ENCODE measurements at regions not wholly inside any gene's neighbourhood (a gene's known extent, or its start where the extent isn't known, plus 50 kb on each side); places are given as distances from the start of the nearest gene placed in this dataset.
A peak's percentile ranks its signal among the peaks of the same experiment; 100 is the strongest.

DNA sequence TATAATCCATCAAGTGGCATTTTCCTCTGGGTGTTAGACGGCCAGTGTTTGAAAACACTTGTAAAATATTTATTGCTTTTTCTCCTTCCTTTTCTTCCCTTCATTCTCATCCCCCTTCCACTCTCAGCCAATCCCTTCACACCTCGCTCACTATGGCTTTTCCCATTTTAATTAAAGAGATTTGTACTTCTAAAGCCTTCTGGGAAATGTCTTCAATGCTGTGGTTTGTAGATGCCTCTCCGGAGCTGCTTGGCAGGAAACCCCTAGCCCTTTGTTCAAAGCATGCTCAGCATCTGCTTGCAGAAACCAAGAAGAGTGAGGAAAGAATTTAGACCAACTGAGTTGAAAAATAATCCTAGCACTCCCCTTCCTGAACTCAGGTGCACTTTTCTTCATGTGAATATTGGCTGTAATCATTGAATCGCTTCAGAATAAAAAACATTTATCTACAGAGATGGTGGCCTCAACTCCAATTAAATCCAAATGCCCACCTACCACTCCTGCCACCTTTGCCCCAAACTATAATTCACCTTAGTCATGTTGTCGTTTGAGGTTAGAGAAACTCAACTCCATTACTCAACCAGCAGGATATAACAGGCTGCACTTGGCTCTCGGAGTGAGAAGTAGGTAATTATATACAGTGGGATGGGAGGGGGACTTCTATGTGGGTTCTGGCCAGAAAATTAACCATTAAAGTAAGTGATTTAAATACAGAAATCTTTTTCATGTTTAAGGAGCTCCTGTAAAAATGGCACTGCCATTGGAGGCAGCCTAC is 659.4 kb upstream of the CAMK1G start:
- DNase-seq (ENCODE audit: low read depth in 2 of 3, low spot score in 2 of 3) = peak in 1 of 3 donors; percentile 32

DNA sequence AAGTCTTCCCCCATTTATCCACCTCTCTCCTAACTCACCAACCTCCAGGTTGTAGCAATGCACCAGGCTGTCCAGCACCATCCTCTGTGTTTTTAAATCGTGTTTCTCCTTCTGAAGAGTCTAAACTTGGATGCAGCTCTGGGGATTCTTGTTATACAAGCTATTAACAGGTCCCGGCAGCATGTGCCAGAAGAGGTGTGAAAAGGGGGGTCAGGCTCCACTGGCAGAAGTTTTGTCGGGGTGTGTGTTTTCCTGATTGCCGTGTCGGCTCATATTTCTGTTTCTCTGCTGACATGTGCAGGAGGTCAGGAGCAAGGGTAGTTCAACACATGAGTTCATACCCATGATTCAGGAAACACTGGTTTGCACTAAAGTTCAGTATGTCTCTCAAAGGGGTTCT is 658.6 kb upstream of the CAMK1G start:
- no peak for DNase-seq (ENCODE audit: low read depth in 2 of 3, low spot score in 2 of 3)

DNA sequence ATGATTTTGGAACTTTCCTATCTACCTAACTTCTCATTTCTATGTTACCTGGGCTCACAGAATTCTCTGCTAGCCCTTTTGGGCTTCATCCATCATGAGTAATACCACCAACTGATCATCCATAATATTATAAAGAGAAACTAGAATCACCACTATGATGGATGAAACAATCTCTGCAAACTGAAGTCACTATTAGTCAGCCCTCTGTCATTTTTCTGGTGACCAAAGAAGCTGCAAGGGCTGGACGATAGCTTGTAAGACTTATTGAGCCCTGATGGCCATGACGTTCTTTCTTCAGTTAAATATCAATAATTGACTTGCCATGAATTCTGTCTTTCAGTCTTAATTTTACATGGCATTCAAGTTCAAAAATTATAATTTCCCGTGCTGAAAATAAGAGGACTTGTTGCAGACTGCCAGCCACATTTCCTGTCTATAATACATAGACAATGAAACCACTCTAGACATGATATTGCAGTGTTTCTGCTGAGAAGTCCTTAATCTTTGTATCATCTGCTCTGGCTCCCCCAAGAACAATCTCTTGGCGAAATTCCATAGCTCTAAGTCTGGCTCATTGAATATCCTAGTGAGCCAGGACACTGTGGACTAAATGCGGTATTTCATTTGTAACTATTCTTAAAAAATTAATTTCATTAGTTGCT is 655.0 kb upstream of the CAMK1G start:
- no peak for DNase-seq (ENCODE audit: low read depth in 2 of 3, low spot score in 2 of 3)

DNA sequence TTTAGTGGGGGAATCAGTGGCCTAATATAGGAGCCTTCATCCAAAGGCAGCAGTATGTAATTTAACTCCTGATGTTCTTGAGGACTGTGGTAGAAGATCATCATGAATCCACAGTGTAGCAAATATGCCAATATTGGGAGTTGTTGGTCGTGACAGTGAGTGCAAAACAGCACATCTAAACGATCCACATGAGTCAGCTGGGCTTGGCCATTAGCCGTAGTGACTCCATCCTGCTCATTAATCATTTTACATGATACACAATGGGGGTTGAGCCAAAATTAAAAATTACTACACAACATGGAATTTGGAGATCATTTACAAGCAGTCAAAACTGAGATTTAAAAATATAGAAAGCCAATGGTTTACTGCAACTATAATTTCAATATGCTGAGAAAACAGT is 653.9 kb upstream of the CAMK1G start:
- no peak for DNase-seq (ENCODE audit: low read depth in 2 of 3, low spot score in 2 of 3)

DNA sequence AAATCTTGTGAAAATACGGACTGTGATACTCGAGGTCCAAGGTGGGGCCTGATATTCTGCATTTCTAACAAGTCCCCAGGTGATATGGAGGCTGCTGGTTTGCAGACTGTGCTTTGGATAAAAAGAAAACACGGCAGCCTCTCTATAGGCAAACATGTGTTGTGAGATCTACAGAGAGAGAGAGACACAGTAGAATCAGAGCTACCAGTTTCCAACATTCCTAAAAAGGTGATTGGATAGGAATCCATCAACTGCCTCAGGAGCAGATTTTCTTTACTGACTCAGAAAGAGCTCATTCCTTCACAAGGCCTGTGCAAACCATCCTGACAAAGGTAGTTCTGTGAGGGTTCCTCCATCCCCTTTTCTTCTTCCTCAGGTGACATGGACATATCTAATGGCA is 651.6 kb upstream of the CAMK1G start:
- DNase-seq (ENCODE audit: low read depth in 2 of 3, low spot score in 2 of 3) = no peak

DNA sequence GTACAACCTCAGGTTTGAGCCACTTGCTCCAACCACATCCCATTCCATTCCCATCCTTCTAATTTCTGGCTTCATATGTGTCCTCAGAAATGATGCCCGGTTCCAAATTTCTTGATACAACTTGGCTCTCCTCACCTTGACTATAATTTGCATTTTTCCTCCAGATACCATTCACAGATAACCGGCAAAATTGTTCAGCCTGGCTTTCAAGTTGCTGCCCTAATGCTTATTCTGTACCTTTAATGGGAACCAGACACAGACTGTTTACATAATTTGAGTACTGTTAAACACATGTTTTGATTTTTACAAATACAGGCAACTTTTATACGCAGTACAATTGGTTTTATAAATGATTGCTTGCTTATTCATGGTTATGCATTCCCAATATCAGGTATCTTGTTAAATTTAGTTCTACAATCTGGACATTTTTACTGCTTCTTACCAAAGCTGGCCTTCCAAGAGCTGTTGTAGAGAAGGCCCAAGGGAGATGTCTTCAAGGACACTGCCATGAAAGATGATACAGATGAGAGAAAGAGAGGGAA is 649.5 kb upstream of the CAMK1G start:
- no peak for DNase-seq (ENCODE audit: low read depth in 2 of 3, low spot score in 2 of 3)

DNA sequence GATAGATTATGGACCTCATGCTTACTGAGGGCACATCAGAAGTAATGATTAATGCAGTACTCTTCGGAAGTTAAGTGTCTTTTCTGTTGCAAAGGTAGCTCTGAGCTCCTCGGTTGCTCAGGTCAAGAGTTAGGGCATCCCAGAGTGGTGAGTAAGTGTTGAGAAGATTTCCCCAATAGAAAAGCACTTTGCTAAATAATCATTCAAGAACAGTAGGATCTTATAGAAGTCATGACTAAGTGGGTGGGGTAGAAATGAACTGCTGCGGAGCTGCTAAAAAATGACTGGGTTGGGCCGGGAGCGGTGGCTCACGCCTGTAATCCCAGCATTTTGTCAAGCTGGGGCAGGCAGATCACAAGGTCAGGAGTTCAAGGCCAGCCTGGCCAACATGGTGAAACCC is 648.6 kb upstream of the CAMK1G start:
- DNase-seq (ENCODE audit: low read depth in 2 of 3, low spot score in 2 of 3) = no peak

DNA sequence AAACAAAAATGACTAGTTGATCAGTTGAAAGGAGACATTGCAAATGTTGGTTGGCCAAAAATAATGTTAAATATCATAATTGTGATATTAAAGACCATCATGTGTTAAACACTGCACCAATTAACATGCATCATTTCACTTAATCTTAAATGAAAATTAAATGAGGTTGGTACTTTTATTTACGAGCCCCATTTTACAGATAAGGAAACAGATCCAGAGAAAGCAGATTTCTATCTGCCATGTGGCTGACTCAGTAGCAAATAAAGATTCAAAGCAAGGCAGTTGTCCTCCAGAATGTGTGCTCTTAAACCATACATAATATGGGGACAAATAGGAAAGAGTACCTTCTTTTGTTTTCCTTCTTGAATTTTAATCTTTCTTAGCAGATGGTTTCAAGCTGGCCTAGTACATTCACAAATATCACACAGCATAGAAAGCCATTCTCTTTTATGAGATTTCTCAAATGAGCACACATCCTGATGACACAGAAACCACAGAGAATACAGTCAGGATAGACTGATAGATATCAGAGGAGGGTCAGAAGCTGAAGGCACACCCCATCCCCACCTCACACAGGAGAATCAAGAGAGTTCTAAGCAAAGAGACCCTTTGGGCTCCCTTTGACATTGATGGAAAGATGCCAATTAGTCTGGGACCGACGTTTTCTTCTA is 647.9 kb upstream of the CAMK1G start:
- no peak for DNase-seq (ENCODE audit: low read depth in 2 of 3, low spot score in 2 of 3)

DNA sequence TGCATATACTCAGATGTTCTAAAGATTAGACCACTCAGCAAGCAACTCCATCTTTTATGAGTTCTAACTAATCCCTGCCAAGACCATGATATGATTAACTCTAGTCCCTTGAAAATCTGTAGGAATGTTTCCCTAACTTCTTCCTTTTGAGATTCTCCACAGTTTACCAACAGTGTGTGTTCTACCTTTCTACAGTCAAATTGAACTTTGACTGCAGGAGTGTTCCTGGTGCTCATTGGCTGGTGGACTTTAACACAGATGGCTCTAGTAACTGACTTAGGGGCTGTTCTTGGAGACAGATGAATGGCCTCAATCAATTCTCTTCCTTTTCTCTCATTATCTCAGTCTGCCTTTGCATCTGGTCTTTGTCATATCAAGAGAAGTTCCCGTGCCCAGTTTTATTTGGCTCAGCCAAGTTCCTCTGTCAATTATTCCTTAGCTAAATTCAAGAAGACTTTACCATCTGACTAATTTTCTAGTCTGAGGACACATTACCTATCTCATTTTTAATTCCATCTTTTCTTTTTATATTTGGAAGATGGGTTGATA is 643.9 kb upstream of the CAMK1G start:
- DNase-seq (ENCODE audit: low read depth in 2 of 3, low spot score in 2 of 3) = no peak

DNA sequence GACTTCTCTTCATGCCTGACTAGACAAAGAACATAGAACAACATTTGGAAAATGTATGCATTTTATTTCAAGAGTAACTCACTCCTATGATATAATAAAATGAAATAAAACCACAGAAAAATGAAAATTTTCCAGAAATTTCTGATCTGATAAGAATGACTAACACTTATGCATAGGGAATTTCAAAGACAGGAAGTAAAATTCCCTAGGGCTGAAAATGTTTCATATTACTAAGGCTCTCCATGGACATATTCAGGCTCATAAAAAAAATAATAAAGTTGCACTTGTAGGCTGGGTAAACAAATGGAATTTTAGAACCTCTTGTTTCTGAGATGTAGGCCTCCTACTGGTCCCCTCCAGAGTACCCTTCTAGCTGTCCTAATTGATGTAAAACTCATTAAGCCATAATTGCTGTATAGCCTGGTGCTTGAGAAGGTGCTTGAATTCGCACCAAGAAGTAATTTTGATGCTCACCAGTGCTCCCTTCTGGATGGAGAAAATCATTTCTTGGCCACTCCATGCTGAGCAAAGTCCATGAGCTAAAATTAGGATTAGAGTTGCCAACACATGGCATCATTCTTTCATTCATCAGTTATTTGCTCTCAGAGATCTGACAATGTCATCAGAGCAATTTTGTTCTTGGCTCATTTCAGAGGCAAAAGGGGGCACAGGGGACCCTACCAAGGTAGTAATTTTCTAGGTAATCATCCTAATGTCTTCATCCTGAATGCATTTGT is 641.0 kb upstream of the CAMK1G start:
- DNase-seq (ENCODE audit: low read depth in 2 of 3, low spot score in 2 of 3) = no peak

DNA sequence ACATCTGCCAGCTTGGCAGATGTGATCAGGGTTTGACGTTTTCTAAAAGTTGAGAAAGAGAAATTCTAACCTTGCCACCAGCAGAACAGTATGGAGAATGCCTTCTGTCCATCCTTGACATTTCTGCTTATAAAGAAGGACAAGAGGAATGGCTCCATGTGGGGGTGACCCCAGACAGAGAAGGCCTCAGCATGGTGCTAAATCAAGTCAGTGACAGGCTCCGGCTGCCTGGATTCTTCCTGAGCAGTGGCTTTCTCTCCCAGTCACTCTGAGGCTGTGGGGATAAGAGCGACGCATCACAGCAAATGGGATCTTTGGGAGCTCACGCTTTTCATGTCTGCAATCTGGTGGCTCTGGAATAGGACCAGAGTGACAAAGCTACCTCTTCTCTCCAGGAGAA is 640.2 kb upstream of the CAMK1G start:
- DNase-seq (ENCODE audit: low read depth in 2 of 3, low spot score in 2 of 3) = no peak

DNA sequence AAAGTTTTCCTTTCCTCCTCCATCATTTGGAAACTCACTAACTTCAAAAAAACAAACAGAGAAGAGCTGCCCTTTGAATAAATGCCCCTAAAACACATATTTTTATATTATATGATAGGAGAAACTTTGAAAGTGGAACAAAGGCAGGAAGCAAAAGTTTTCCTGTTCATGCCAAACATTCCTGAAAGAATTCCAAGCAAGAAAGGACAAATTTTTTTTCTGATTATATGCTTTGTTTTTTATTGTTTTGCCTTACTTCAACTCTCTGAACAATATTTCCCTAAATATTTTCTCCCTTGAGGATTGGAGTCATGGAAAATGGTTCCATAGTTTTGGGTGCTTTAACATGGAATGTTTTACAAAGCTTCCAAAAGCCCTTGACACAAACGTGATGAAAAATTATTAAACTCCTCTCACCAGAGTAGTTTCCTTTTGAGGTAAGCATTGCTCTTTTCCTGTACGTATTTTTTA is 638.5 kb upstream of the CAMK1G start:
- DNase-seq (ENCODE audit: low read depth in 2 of 3, low spot score in 2 of 3) = no peak

DNA sequence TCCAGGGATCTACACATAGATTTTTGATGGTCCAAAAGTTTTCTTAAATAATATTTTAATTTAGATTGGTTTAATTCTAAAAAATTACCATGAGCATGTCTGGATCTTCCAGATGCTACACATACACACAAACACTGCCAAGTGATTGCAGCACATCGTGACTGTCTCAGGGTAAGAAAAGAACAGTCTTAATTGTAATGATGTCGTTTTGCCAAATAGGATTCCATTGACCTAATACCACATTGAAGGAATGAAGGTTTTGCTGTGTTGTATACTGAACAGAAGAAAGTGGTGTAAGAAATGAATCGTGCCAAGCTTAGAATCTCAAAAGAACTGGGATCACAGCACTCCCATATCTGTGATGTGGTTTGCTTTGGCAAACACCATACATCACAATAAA is 633.3 kb upstream of the CAMK1G start:
- DNase-seq (ENCODE audit: low read depth in 2 of 3, low spot score in 2 of 3) = no peak

DNA sequence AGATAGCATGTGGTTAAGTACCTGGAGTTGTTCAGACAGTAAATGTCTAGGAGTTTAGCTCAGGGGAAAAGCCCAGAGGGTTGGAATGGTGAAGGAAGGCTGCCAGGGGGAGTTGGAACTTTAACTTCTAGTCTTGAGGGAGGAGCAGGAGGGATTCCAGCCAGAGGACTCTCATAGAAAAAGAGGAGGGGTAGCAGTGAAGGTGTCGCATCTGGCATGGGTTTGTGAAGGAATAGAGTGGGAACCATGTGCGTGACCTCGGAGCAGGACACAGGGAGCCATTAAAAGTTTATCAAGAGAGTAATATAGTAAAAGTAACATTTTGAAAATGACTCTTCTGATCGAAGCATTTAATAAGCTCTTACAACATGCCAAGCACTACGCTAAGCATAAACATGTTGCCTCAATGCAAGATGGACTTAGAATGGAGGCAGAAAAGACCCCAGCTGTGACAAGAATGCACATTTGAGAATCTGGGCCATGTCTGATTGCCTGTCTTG is 632.4 kb upstream of the CAMK1G start:
- DNase-seq (ENCODE audit: low read depth in 2 of 3, low spot score in 2 of 3) = no peak

DNA sequence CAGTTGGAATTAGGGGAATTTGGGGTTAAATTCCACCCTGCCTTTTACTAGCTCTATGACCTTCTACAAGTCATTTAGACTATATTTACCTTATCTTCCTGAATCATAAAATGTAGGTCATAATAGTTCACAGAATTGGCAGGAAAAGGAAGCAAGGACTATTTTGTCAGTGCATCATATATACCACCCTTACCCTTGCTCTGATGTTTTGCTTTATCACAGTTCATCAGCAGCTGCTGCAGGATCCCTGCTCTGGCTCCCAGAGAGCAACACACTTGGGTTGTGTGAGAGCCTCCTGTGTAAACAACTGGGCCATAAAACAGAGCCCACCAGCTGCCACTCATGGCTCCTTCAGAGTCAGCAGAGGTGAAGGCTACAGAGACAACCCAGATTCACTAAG is 631.6 kb upstream of the CAMK1G start:
- DNase-seq (ENCODE audit: low read depth in 2 of 3, low spot score in 2 of 3) = no peak

DNA sequence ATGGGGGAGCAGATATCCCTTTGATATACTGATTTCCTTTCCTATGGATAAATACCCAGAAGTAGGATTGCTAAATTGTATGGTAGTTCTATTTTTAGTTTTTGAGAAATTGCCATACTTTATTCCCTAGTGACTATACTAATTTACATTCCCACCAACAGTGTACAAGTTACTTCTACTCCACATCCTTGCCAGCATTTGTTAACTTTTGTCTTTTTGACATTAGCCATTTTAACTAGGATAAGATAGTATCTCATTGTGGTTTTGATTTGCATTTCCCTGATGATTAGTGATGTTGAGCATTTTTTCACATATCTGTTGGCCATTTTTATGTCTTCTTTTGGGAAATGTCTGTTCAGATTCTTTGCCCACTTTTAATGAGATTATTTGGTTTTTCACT is 620.6 kb upstream of the CAMK1G start:
- DNase-seq (ENCODE audit: low read depth in 2 of 3, low spot score in 2 of 3) = no peak

DNA sequence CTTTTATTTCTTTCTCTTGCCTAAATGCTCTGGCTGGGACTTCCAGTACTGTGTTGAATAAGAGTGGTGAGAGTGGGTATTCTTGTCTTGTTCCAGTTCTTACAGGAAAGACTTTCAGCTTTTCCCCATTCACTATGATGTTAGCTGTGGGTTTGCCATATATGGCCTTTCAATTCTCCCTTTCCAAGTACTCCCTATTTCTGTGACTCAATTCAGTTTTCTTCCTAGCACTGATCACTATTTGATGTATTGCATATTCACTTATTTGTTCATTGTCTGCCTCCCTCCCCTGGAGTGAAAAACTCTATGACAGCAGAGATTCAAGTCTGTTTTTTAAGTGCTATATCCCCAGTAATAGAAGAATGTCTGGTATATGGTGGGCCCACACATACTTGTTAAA is 618.2 kb upstream of the CAMK1G start:
- DNase-seq (ENCODE audit: low read depth in 2 of 3, low spot score in 2 of 3) = no peak

DNA sequence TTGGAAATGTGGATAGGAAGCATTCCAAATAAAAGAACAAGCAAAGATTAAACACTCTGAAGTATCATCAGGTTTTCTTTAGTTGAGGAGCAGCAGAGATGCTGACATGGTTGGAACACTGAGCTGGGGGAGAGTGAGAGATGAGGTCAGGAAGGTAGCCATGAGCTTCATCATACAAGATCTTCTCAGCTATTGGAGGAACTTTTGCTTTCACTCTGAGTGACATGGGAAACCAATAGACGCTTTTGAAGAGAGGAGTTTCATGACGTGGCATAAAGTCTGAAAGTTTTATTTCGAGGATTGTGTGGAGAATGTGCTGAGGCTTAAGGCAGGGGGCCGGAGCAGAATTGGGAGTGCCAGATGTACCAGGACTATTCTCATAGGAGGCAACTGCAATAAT is 616.2 kb upstream of the CAMK1G start:
- no peak for DNase-seq (ENCODE audit: low read depth in 2 of 3, low spot score in 2 of 3)

DNA sequence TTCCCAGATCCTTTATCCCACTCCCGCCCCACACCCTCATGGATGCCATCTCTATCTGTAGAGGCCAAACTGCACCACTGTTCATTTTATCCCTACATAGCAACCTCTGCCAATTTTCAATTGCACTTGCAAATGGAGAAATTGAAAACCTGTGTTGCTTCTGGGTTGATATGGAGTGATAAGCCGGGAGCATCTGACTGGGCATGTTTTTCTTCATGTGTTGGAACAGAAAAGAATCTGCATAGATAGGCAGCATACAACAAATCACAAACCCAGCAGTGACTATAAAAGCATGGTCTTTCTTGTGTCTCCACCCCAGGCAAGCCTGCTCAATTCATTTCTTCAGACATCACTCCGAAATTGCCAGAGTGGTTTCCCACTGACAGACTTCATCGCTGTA is 608.8 kb upstream of the CAMK1G start:
- DNase-seq (ENCODE audit: low read depth in 2 of 3, low spot score in 2 of 3) = no peak

DNA sequence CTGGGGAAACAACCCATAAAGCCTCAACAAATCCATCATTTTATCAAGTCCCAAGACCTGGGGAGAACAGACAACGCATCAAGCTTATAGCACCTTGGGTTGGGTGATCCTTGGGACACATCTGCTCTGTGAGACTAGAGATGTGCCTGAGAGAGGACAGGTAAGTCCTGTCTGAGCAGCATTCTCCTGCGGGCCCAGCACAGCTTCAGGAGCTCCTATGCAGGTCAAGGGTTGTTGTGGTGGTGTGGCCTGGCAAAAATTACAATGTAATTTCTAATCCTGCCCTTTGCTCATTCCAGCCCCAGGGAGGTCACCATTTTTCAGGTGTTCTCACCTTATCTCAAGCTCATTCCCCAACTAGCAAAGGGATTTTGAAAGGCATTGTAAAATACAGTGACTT is 608.1 kb upstream of the CAMK1G start:
- no peak for DNase-seq (ENCODE audit: low read depth in 2 of 3, low spot score in 2 of 3)

DNA sequence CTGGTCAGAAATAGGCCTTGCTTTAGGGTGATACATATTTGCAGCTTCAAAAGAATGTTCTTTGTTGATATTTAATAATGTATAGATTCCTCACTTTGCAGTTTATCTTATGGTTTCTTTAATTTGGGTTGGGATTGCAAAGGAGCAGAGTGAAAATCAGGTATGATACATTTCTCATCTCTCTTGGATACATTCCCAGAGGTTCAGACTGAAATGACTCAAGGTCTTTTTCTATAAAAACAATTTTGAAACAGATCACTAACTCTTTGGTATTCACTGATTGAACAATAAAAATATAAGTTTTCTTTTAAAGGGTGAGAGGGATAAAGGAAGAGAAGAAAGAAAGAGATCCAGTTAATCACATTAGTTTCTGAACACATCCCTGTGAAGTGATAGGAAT is 606.5 kb upstream of the CAMK1G start:
- DNase-seq (ENCODE audit: low read depth in 2 of 3, low spot score in 2 of 3) = no peak
